ENCODE measurements at regions not wholly inside any gene's neighbourhood (a gene's known extent, or its start where the extent isn't known, plus 50 kb on each side); places are given as distances from the start of the nearest gene placed in this dataset.
A peak's percentile ranks its signal among the peaks of the same experiment; 100 is the strongest.

- TF ChIP-seq POLR2AphosphoS5 (IDR thresholded peaks at IDR 0.05) (no peak), CTCF (IDR thresholded peaks at IDR 0.05) (no peak), POLR2A (IDR thresholded peaks at IDR 0.05) (no peak), EP300 (IDR thresholded peaks at IDR 0.05) (no peak)
- H3K36me3 ChIP-seq: no peaks in the 10 kb centered on the region
- no peaks in the 10 kb centered on the region for H3K27me3 ChIP-seq
- H3K9me3 ChIP-seq: no peaks in the 10 kb centered on the region
- H3K4me1 ChIP-seq: no peaks in the 10 kb centered on the region
- ATAC-seq (ENCODE audit: low FRiP score in 2 of 2) (no peak), DNase-seq (no peak)
- no peak overlapping the region for H3K27ac ChIP-seq
- H3K4me3 ChIP-seq: no peak overlapping the region
These were observed 106.7 kb upstream of the SOX1 start for GRCh38 chr13:111960152-111960772.

GRCh38 chr13:111961236-111961635 lies 105.7 kb upstream of the SOX1 start:
- no peaks in the 10 kb centered on the region for H3K27me3 ChIP-seq
- no peaks in the 10 kb centered on the region for H3K4me1 ChIP-seq
- no peak for DNase-seq
- H3K4me3 ChIP-seq: no peak overlapping the region
- H3K27ac ChIP-seq: no peak overlapping the region
- ATAC-seq (ENCODE audit: low FRiP score in 2 of 2): no peak
- 86 to 87% methylated on average over 9 to 10 of the region's 10 CpGs for WGBS, 2 donors
- no peaks in the 10 kb centered on the region for H3K9me3 ChIP-seq
- H3K36me3 ChIP-seq: no peaks in the 10 kb centered on the region
- TF ChIP-seq CTCF (IDR thresholded peaks at IDR 0.05) (no peak), POLR2A (IDR thresholded peaks at IDR 0.05) (no peak), POLR2AphosphoS5 (IDR thresholded peaks at IDR 0.05) (no peak), EP300 (IDR thresholded peaks at IDR 0.05) (no peak)

GRCh38 chr13:111961651-111962192 lies 105.2 kb upstream of the SOX1 start:
- WGBS, 2 donors: 79 to 85% methylated on average over 9 to 11 of the region's 11 CpGs
- TF ChIP-seq EP300 (IDR thresholded peaks at IDR 0.05) (no peak), CTCF (IDR thresholded peaks at IDR 0.05) (no peak), POLR2A (IDR thresholded peaks at IDR 0.05) (no peak), POLR2AphosphoS5 (IDR thresholded peaks at IDR 0.05) (no peak)
- no peak for DNase-seq
- Histone ChIP-seq H3K4me3 (no peak overlapping the region), H3K9me3 (no peaks in the 10 kb centered on the region), H3K4me1 (no peaks in the 10 kb centered on the region), H3K27ac (no peak overlapping the region), H3K36me3 (no peaks in the 10 kb centered on the region), H3K27me3 (no peaks in the 10 kb centered on the region)
- no peak for ATAC-seq (ENCODE audit: low FRiP score in 2 of 2)

- no peak overlapping the region for H3K27ac ChIP-seq
- no peaks in the 10 kb centered on the region for H3K4me1 ChIP-seq
- ATAC-seq (ENCODE audit: low FRiP score in 2 of 2): peak; percentile 11 to 42
- H3K4me3 ChIP-seq: no peak overlapping the region
- no peaks in the 10 kb centered on the region for H3K36me3 ChIP-seq
- 81 to 86% methylated on average over 16 to 17 of the region's 17 CpGs for WGBS, 2 donors
- TF ChIP-seq POLR2A (IDR thresholded peaks at IDR 0.05) (no peak), EP300 (IDR thresholded peaks at IDR 0.05) (no peak), CTCF (IDR thresholded peaks at IDR 0.05) (no peak), POLR2AphosphoS5 (IDR thresholded peaks at IDR 0.05) (no peak)
- no peaks in the 10 kb centered on the region for H3K9me3 ChIP-seq
- no peaks in the 10 kb centered on the region for H3K27me3 ChIP-seq
- DNase-seq: no peak
These were observed 104.5 kb upstream of the SOX1 start for GRCh38 chr13:111962431-111962891.

- Histone ChIP-seq H3K27ac (no peak overlapping the region), H3K4me3 (no peak overlapping the region), H3K27me3 (no peaks in the 10 kb centered on the region), H3K4me1 (no peaks in the 10 kb centered on the region), H3K36me3 (no peaks in the 10 kb centered on the region), H3K9me3 (no peaks in the 10 kb centered on the region)
- 88 to 89% methylated on average over 13 of the region's 13 CpGs for WGBS, 2 donors
- DNase-seq (no peak), ATAC-seq (ENCODE audit: low FRiP score in 2 of 2) (no peak)
- no peak for TF ChIP-seq CTCF (IDR thresholded peaks at IDR 0.05)
- no peak for TF ChIP-seq POLR2AphosphoS5 (IDR thresholded peaks at IDR 0.05)
- TF ChIP-seq EP300 (IDR thresholded peaks at IDR 0.05): no peak
- TF ChIP-seq POLR2A (IDR thresholded peaks at IDR 0.05): no peak
These were observed 103.9 kb upstream of the SOX1 start for GRCh38 chr13:111963031-111963430.
